MCF 10A (cell line): ENCODE measurements at regions not wholly inside any gene's neighbourhood (a gene's known extent, or its start where the extent isn't known, plus 50 kb on each side); places are given as distances from the start of the nearest gene placed in this dataset.

Experiments used
- BruUV-seq: library from RNA; stranded (reverse); fragments of 400-500 nt; replicated peaks from 2 replicates; lab custom pipeline; 2021; lab: Mats Ljungman, UMichigan
- CTCF ChIA-PET: fragments of 300-600 bp; sonication (Branson Sonifier 250); formaldehyde crosslinking; extraction: SDS; loops from one replicate; lab custom pipeline; 2021; ENCODE audit warnings: antibody characterized with exemption, inconsistent platforms; lab: Yijun Ruan, JAX
- POLR2A ChIA-PET: fragments of 300-600, 350-650 bp; sonication (Branson Sonifier 250); formaldehyde crosslinking; extraction: SDS; loops from one replicate; lab custom pipeline; 2020; ENCODE audit warnings: antibody characterized with exemption, inconsistent platforms; lab: Yijun Ruan, JAX
- DNase-seq: peaks from one replicate; pipeline ENCODE4 v3.0.0-alpha.2; 2018; ENCODE audit not compliant: unreplicated experiment
- H3K27ac Mint-ChIP-seq: one replicate; pipeline ENCODE4 v1.8.0; 2022; ENCODE audit warnings: mild to moderate bottlenecking, low read depth, mixed read lengths; ENCODE audit not compliant: unreplicated experiment
- H3K27me3 Mint-ChIP-seq: one replicate; pipeline ENCODE4 v1.8.0; 2022; ENCODE audit warnings: mixed read lengths; ENCODE audit not compliant: insufficient read depth, unreplicated experiment
- H3K36me3 Mint-ChIP-seq: one replicate; pipeline ENCODE4 v1.8.0; 2022; ENCODE audit warnings: mild to moderate bottlenecking, moderate library complexity, mixed read lengths; ENCODE audit not compliant: insufficient read depth, unreplicated experiment
- H3K4me1 Mint-ChIP-seq: one replicate; pipeline ENCODE4 v1.8.0; 2022; ENCODE audit warnings: mixed read lengths; ENCODE audit not compliant: insufficient read depth, unreplicated experiment
- H3K4me3 Mint-ChIP-seq: one replicate; pipeline ENCODE4 v1.8.0; 2022; ENCODE audit warnings: mild to moderate bottlenecking, moderate library complexity, mixed read lengths; ENCODE audit not compliant: unreplicated experiment
- H3K9me3 Mint-ChIP-seq: one replicate; pipeline ENCODE4 v1.8.0; 2022; ENCODE audit warnings: mixed read lengths; ENCODE audit not compliant: unreplicated experiment
- CTCF ChIP-seq: fragments of 200-600 bp; IDR thresholded peaks from one replicate; pipeline ENCODE4 v1.8.0; 2022; ENCODE audit warnings: antibody characterized with exemption, mild to moderate bottlenecking; ENCODE audit not compliant: unreplicated experiment
- intact Hi-C: fragments of 100-400 bp; cut with micrococcal nuclease; formaldehyde crosslinking; loops from 2 replicates; pipeline ENCODE4 v1.14.1; 2022

DNA sequence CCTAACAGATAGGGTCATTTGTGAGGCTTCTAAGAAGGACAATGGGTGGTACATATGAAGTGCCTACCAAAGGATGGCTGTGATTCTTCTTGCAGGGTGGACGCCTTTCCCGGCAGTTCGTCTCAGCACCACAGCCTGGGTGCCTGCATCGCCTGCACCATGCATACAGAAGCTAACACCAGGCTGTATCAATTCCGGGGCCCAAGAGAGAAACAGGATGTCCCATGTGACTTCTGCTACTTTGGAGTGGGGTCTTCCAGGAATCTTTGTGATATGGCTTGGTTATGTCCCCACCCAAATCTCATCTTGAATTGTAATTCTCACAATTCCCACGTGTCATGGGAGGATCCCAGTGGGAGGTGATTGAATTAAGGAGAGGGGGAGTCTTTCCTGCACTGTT is 251.6 kb upstream of the TNRC6C start:
- no TSS peak for BruUV-seq
- Mint-ChIP-seq H3K9me3 (peaks cover 8% of the 10 kb centered on the region), H3K27me3 (peaks cover 72% of the 10 kb centered on the region), H3K27ac (no peak overlapping the region), H3K36me3 (no peaks in the 10 kb centered on the region), H3K4me1 (no peaks in the 10 kb centered on the region), H3K4me3 (no peak overlapping the region)
- no peak for DNase-seq
- intact Hi-C loops, result no loop called here
- CTCF ChIA-PET, result no interaction called here
- TF ChIP-seq CTCF, result no peak
- POLR2A ChIA-PET, result no interaction called here

GRCh38 chr17:77707546-77707945 is 251.0 kb upstream of the TNRC6C start:
- no peaks in the 10 kb centered on the region for H3K36me3 Mint-ChIP-seq

GRCh38 chr17:77708049-77708448 is 250.5 kb upstream of the TNRC6C start:
- no TSS peak for BruUV-seq
- DNase-seq, result no peak
- Mint-ChIP-seq H3K4me3 (no peak overlapping the region), H3K4me1 (no peaks in the 10 kb centered on the region), H3K27me3 (peaks cover 73% of the 10 kb centered on the region), H3K27ac (no peak overlapping the region), H3K36me3 (no peaks in the 10 kb centered on the region), H3K9me3 (peaks cover 5% of the 10 kb centered on the region)
- POLR2A ChIA-PET, result no interaction called here
- CTCF ChIA-PET, result no interaction called here
- no peak for TF ChIP-seq CTCF
- intact Hi-C loops, result no loop called here

More at GRCh38 chr17:77707546-77707945, 251.0 kb upstream of the TNRC6C start:
- H3K27ac Mint-ChIP-seq, result no peak overlapping the region
- TF ChIP-seq CTCF, result no peak
- H3K27me3 Mint-ChIP-seq, result peaks cover 72% of the 10 kb centered on the region
- H3K4me3 Mint-ChIP-seq, result no peak overlapping the region
- no TSS peak for BruUV-seq
- no peaks in the 10 kb centered on the region for H3K4me1 Mint-ChIP-seq
- intact Hi-C loops, result no loop called here
- DNase-seq, result no peak
- ChIA-PET POLR2A (no interaction called here), CTCF (no interaction called here)
- H3K9me3 Mint-ChIP-seq, result peaks cover 8% of the 10 kb centered on the region

GRCh38 chr17:77708936-77709335 is 249.6 kb upstream of the TNRC6C start:
- no TSS peak for BruUV-seq
- H3K9me3 Mint-ChIP-seq, result no peaks in the 10 kb centered on the region
- intact Hi-C loops, result no loop called here
- H3K4me3 Mint-ChIP-seq, result no peak overlapping the region
- H3K27me3 Mint-ChIP-seq, result peaks cover 82% of the 10 kb centered on the region
- no peaks in the 10 kb centered on the region for H3K4me1 Mint-ChIP-seq
- no peak for TF ChIP-seq CTCF
- ChIA-PET POLR2A (no interaction called here), CTCF (interaction anchor here (0.6 kb wide), 2 partner anchors 53 to 63 kb away, joined by 4 to 5 read pairs; no protein-coding TSS in a partner anchor)
- H3K27ac Mint-ChIP-seq, result no peak overlapping the region
- DNase-seq, result no peak
- H3K36me3 Mint-ChIP-seq, result no peaks in the 10 kb centered on the region
